ENCODE measurements at regions not wholly inside any gene's neighbourhood (a gene's known extent, or its start where the extent isn't known, plus 50 kb on each side); places are given as distances from the start of the nearest gene placed in this dataset.

GRCh38 chr11:79959318-79959717 is 518.5 kb upstream of the TENM4 start:
- TF ChIP-seq MAX (IDR thresholded peaks at IDR 0.05) (no peak), EGR1 (IDR thresholded peaks at IDR 0.05; ENCODE audit: low read depth in 2 of 2) (no peak), FOXA2 (IDR thresholded peaks at IDR 0.05) (no peak), HNF4A (conservative IDR thresholded peaks at IDR 0.05) (no peak), FOXA1 (IDR thresholded peaks at IDR 0.05) (no peak), GABPA (IDR thresholded peaks at IDR 0.05 in 1 of 2, conservative IDR thresholded peaks at IDR 0.05 in 1 of 2) (no peak), NR2F2 (IDR thresholded peaks at IDR 0.05) (no peak), TAF1 (conservative IDR thresholded peaks at IDR 0.05) (no peak), YY1 (IDR thresholded peaks at IDR 0.05) (no peak), RAD21 (IDR thresholded peaks at IDR 0.05) (no peak), ATF3 (IDR thresholded peaks at IDR 0.05) (no peak), CTCF (IDR thresholded peaks at IDR 0.05; ENCODE audit: low read depth, low read length, missing input control) (no peak)
- Histone ChIP-seq H3K27ac (ENCODE audit: low read depth in 1 of 2, low read length in 2 of 2) (no peak overlapping the region), H3K4me1 (ENCODE audit: control insufficient read depth in 4 of 4, insufficient read depth in 4 of 4, low read length in 3 of 4) (no peaks in the 10 kb centered on the region), H3K36me3 (ENCODE audit: control insufficient read depth in 4 of 4, insufficient read depth in 3 of 4, low read depth in 1 of 4, low read length in 3 of 4) (no peaks in the 10 kb centered on the region), H3K27me3 (ENCODE audit: control insufficient read depth in 4 of 4, insufficient read depth in 4 of 4, low read length in 3 of 4) (no peaks in the 10 kb centered on the region), H3K9me3 (ENCODE audit: control insufficient read depth in 4 of 4, low read length in 3 of 4) (peaks cover 5 to 21% (median 9%) of the 10 kb centered on the region in 4 donors), H3K9ac (ENCODE audit: low read depth in 1 of 2, low read length in 2 of 2) (no peak overlapping the region), H3K4me3 (ENCODE audit: low read depth in 1 of 3, low read length in 3 of 3) (no peak overlapping the region)
- 65% methylated on average over 2 of the region's 2 CpGs for WGBS
- DNase-seq (ENCODE audit: low spot score) = no peak

GRCh38 chr11:79957702-79958101 is 516.9 kb upstream of the TENM4 start:
- no peak for DNase-seq (ENCODE audit: low spot score)
- Histone ChIP-seq H3K27ac (ENCODE audit: low read depth in 1 of 2, low read length in 2 of 2) (no peak overlapping the region), H3K27me3 (ENCODE audit: control insufficient read depth in 4 of 4, insufficient read depth in 4 of 4, low read length in 3 of 4) (no peaks in the 10 kb centered on the region), H3K4me3 (ENCODE audit: low read depth in 1 of 3, low read length in 3 of 3) (no peak overlapping the region), H3K9ac (ENCODE audit: low read depth in 1 of 2, low read length in 2 of 2) (no peak overlapping the region), H3K4me1 (ENCODE audit: control insufficient read depth in 4 of 4, insufficient read depth in 4 of 4, low read length in 3 of 4) (no peaks in the 10 kb centered on the region), H3K36me3 (ENCODE audit: control insufficient read depth in 4 of 4, insufficient read depth in 3 of 4, low read depth in 1 of 4, low read length in 3 of 4) (no peaks in the 10 kb centered on the region), H3K9me3 (ENCODE audit: control insufficient read depth in 4 of 4, low read length in 3 of 4) (peaks cover 5 to 21% (median 9%) of the 10 kb centered on the region in 4 donors)
- TF ChIP-seq CTCF (IDR thresholded peaks at IDR 0.05; ENCODE audit: low read depth, low read length, missing input control) = no peak

GRCh38 chr11:79956061-79956460 is 515.2 kb upstream of the TENM4 start:
- Histone ChIP-seq H3K4me3 (ENCODE audit: low read depth in 1 of 3, low read length in 3 of 3) (no peak overlapping the region), H3K4me1 (ENCODE audit: control insufficient read depth in 4 of 4, insufficient read depth in 4 of 4, low read length in 3 of 4) (no peaks in the 10 kb centered on the region), H3K27ac (ENCODE audit: low read depth in 1 of 2, low read length in 2 of 2) (no peak overlapping the region), H3K36me3 (ENCODE audit: control insufficient read depth in 4 of 4, insufficient read depth in 3 of 4, low read depth in 1 of 4, low read length in 3 of 4) (no peaks in the 10 kb centered on the region), H3K9me3 (ENCODE audit: control insufficient read depth in 4 of 4, low read length in 3 of 4) (peaks cover 5 to 21% (median 9%) of the 10 kb centered on the region in 4 donors), H3K27me3 (ENCODE audit: control insufficient read depth in 4 of 4, insufficient read depth in 4 of 4, low read length in 3 of 4) (peaks cover 0 to 3% (median 0%) of the 10 kb centered on the region in 4 donors), H3K9ac (ENCODE audit: low read depth in 1 of 2, low read length in 2 of 2) (no peak overlapping the region)
- TF ChIP-seq EGR1 (IDR thresholded peaks at IDR 0.05; ENCODE audit: low read depth in 2 of 2) (no peak), FOXA1 (IDR thresholded peaks at IDR 0.05) (no peak)
- DNase-seq (ENCODE audit: low spot score) = no peak
- 78% methylated on average over 4 of the region's 4 CpGs for WGBS

Measured in liver (tissue), 8 donors.